Caco-2 (cell line): ENCODE measurements at regions not wholly inside any gene's neighbourhood (a gene's known extent, or its start where the extent isn't known, plus 50 kb on each side); places are given as distances from the start of the nearest gene placed in this dataset.

Experiments used
- BruUV-seq: library from RNA; stranded (reverse); fragments of 400-500 nt; replicated peaks from 2 replicates; lab custom pipeline; 2021; lab: Mats Ljungman, UMichigan
- CTCF ChIA-PET: fragments of 300-600 bp; sonication (Branson Sonifier 250); formaldehyde crosslinking; loops from one replicate; lab custom pipeline; 2022; ENCODE audit warnings: antibody characterized with exemption; lab: Charles Lee
- POLR2A ChIA-PET: fragments of 300-600 bp; sonication (Branson Sonifier 250); formaldehyde crosslinking; loops from one replicate; lab custom pipeline; 2022; ENCODE audit warnings: antibody characterized with exemption; lab: Charles Lee
- DNase-seq, 2 experiments: peaks; one replicate each; pipeline versions ENCODE4 v3.0.0 to v3.0.0-alpha.2; 2020 to 2022
- H3K27me3 ChIP-seq: replicated peaks from 2 replicates; pipeline ENCODE4 v1.6.0; 2011; ENCODE audit warnings: low read length; ENCODE audit not compliant: control insufficient read depth, insufficient read depth
- H3K36me3 ChIP-seq: 2 replicates; pipeline ENCODE4 v1.5.1; 2011; ENCODE audit warnings: low read length; ENCODE audit not compliant: control insufficient read depth, insufficient read depth
- H3K4me1 ChIP-seq: fragments of 250-450 bp; sonication (Bioruptor Pico); 2 replicates; pipeline ENCODE4 v1.5.1; 2020; ENCODE audit warnings: mild to moderate bottlenecking
- H3K4me3 ChIP-seq: 2 replicates; pipeline ENCODE4 v1.5.1; 2011; ENCODE audit warnings: low read depth, mild to moderate bottlenecking, control low read depth, low read length
- H3K9me3 ChIP-seq: fragments of 250-450 bp; sonication (Bioruptor Pico); 2 replicates; pipeline ENCODE4 v1.5.1; 2020; ENCODE audit warnings: mild to moderate bottlenecking, moderate library complexity
- H3K27ac Mint-ChIP-seq: one replicate; pipeline ENCODE4 v1.8.0; 2022; ENCODE audit warnings: mixed read lengths; ENCODE audit not compliant: unreplicated experiment
- H3K27me3 Mint-ChIP-seq: one replicate; pipeline ENCODE4 v1.8.0; 2022; ENCODE audit warnings: mixed read lengths; ENCODE audit not compliant: insufficient read depth, unreplicated experiment
- H3K36me3 Mint-ChIP-seq: one replicate; pipeline ENCODE4 v1.8.0; 2022; ENCODE audit warnings: mild to moderate bottlenecking, mixed read lengths; ENCODE audit not compliant: insufficient read depth, unreplicated experiment
- H3K4me1 Mint-ChIP-seq: one replicate; pipeline ENCODE4 v1.8.0; 2022; ENCODE audit warnings: low read depth, mixed read lengths; ENCODE audit not compliant: unreplicated experiment
- H3K4me3 Mint-ChIP-seq: one replicate; pipeline ENCODE4 v1.8.0; 2022; ENCODE audit warnings: mild to moderate bottlenecking, moderate library complexity, mixed read lengths; ENCODE audit not compliant: unreplicated experiment
- H3K9me3 Mint-ChIP-seq: one replicate; pipeline ENCODE4 v1.8.0; 2022; ENCODE audit warnings: mixed read lengths; ENCODE audit not compliant: unreplicated experiment
- intact Hi-C: fragments of 100-400 bp; cut with micrococcal nuclease; formaldehyde crosslinking; loops from one replicate; pipeline ENCODE4 v1.10.0; 2022; ENCODE audit not compliant: unreplicated experiment
- TF ChIP-seq, protein P1 (sequence below), 2 experiments: fragments of 200-600 bp in 1 of 2; IDR thresholded peaks; 1 replicate in 1 of 2; 2 replicates in 1 of 2; pipeline versions ENCODE4 v1.5.1 to v1.8.0; 2011 to 2022; ENCODE audit warnings: antibody characterized with exemption in 1 of 2, control low read depth in 1 of 2, inconsistent platforms in 1 of 2, low read depth in 1 of 2, low read length in 1 of 2, mild to moderate bottlenecking in 1 of 2, moderate library complexity in 1 of 2; ENCODE audit not compliant: insufficient read depth in 1 of 2, severe bottlenecking in 1 of 2, unreplicated experiment in 1 of 2

DNA sequence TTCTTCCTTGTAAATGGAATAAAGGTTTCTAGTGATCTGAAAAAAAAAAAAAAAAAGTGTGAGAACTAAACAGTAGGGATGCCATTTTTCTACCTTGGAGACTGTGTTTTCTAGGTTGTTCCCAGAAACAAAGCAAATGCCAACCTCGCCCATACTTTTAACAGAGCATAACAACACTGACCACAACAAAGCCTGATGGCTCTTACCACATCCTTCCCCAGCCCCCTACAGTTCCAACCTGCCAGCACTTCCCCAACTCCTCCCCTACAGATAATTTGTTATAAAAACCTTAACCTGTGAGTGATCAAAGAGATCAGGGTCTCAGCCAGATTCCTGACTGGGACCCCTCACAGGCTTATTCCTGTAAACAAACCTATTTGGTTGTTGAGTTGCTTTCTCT, 940.0 kb downstream of the SH3BGRL start:
- no peaks in the 10 kb centered on the region for H3K9me3 ChIP-seq
- H3K4me3 ChIP-seq = no peak overlapping the region
- no TSS peak for BruUV-seq
- Mint-ChIP-seq H3K27ac (no peak overlapping the region), H3K36me3 (no peaks in the 10 kb centered on the region), H3K4me1 (no peaks in the 10 kb centered on the region), H3K9me3 (no peaks in the 10 kb centered on the region), H3K27me3 (no peaks in the 10 kb centered on the region), H3K4me3 (no peak overlapping the region)
- intact Hi-C loops = no loop called here
- POLR2A ChIA-PET = no interaction called here
- no peak for DNase-seq
- H3K4me1 ChIP-seq = no peaks in the 10 kb centered on the region
- H3K27me3 ChIP-seq = no peaks in the 10 kb centered on the region
- CTCF ChIA-PET = no interaction called here
- H3K36me3 ChIP-seq = no peaks in the 10 kb centered on the region
- TF ChIP-seq, protein P1, sequence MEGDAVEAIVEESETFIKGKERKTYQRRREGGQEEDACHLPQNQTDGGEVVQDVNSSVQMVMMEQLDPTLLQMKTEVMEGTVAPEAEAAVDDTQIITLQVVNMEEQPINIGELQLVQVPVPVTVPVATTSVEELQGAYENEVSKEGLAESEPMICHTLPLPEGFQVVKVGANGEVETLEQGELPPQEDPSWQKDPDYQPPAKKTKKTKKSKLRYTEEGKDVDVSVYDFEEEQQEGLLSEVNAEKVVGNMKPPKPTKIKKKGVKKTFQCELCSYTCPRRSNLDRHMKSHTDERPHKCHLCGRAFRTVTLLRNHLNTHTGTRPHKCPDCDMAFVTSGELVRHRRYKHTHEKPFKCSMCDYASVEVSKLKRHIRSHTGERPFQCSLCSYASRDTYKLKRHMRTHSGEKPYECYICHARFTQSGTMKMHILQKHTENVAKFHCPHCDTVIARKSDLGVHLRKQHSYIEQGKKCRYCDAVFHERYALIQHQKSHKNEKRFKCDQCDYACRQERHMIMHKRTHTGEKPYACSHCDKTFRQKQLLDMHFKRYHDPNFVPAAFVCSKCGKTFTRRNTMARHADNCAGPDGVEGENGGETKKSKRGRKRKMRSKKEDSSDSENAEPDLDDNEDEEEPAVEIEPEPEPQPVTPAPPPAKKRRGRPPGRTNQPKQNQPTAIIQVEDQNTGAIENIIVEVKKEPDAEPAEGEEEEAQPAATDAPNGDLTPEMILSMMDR (IDR thresholded peaks at IDR 0.05; ENCODE audit: insufficient read depth in 1 of 2, low read depth in 1 of 2, low read length in 1 of 2, severe bottlenecking in 1 of 2, unreplicated experiment in 1 of 2) = no peak

DNA sequence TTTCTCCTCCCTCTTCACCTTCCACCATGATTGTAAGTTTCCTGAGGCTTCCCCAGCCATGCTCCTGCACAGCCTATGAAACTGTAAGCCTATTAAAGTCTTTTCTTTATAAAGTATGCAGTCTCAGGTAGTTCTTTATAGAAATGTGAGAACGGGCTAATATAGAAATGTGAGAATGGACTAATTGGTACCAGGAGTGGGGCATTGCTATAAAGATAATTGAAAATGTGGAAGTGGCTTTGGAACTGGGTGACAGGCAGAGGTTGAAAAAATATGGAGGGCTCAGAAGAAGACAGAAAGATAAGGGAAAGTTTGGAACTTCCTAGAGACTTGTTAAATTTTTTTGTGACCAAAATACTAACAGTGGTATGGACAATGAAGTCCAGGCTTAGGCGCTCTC, 959.3 kb downstream of the SH3BGRL start:
- peaks cover 10% of the 10 kb centered on the region for H3K9me3 Mint-ChIP-seq
- no peaks in the 10 kb centered on the region for H3K27me3 ChIP-seq
- DNase-seq = no peak
- H3K36me3 Mint-ChIP-seq = no peaks in the 10 kb centered on the region
- intact Hi-C loops = no loop called here
- ChIA-PET POLR2A (no interaction called here), CTCF (no interaction called here)
- no peaks in the 10 kb centered on the region for H3K36me3 ChIP-seq
- H3K9me3 ChIP-seq = no peaks in the 10 kb centered on the region
- no peaks in the 10 kb centered on the region for H3K4me1 Mint-ChIP-seq
- H3K4me3 Mint-ChIP-seq = no peak overlapping the region
- no peak overlapping the region for H3K27ac Mint-ChIP-seq
- no TSS peak for BruUV-seq
- no peaks in the 10 kb centered on the region for H3K27me3 Mint-ChIP-seq
- no peak overlapping the region for H3K4me3 ChIP-seq
- no peaks in the 10 kb centered on the region for H3K4me1 ChIP-seq
- TF ChIP-seq, protein P1 (IDR thresholded peaks at IDR 0.05; ENCODE audit: insufficient read depth in 1 of 2, low read depth in 1 of 2, low read length in 1 of 2, severe bottlenecking in 1 of 2, unreplicated experiment in 1 of 2) = no peak

DNA sequence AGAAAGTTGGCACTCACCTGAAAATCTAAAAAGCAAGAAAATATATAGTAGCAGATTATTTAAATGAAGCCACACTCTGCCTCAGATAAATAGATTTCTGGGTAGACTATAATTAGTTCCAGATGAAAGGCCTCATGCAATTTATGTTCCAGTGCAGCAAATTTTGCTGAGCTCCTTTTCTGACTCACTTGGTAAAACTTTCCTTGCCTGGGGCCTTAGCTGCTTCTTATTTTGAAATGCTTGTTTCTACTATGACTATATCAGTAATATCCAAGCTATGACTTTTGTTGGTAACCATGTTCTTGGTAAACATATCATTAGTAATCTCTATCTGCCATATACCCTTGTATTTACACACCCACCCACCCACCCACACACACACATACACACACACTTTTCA, 961.8 kb downstream of the SH3BGRL start:
- no peaks in the 10 kb centered on the region for H3K4me1 ChIP-seq
- no peaks in the 10 kb centered on the region for H3K36me3 ChIP-seq
- no peaks in the 10 kb centered on the region for H3K9me3 ChIP-seq
- no peaks in the 10 kb centered on the region for H3K4me1 Mint-ChIP-seq
- peaks cover 19% of the 10 kb centered on the region for H3K9me3 Mint-ChIP-seq
- intact Hi-C loops = no loop called here
- H3K4me3 ChIP-seq = no peak overlapping the region
- no peaks in the 10 kb centered on the region for H3K27me3 ChIP-seq
- no TSS peak for BruUV-seq
- no peak for DNase-seq
- H3K27ac Mint-ChIP-seq = no peak overlapping the region
- CTCF ChIA-PET = no interaction called here
- TF ChIP-seq, protein P1 (IDR thresholded peaks at IDR 0.05; ENCODE audit: insufficient read depth in 1 of 2, low read depth in 1 of 2, low read length in 1 of 2, severe bottlenecking in 1 of 2, unreplicated experiment in 1 of 2) = no peak
- no peaks in the 10 kb centered on the region for H3K36me3 Mint-ChIP-seq
- no peak overlapping the region for H3K4me3 Mint-ChIP-seq
- H3K27me3 Mint-ChIP-seq = no peaks in the 10 kb centered on the region
- POLR2A ChIA-PET = no interaction called here
